ENCODE measurements at regions not wholly inside any gene's neighbourhood (a gene's known extent, or its start where the extent isn't known, plus 50 kb on each side); places are given as distances from the start of the nearest gene placed in this dataset.

- no peak for DNase-seq
- Histone ChIP-seq H3K9me3 (replicated peaks; ENCODE audit: control insufficient read depth, low read depth, low read length) (no peaks in the 10 kb centered on the region), H3K4me1 (ENCODE audit: control insufficient read depth, insufficient read depth, low read length) (no peaks in the 10 kb centered on the region), H3K4me3 (ENCODE audit: low read length) (no peak overlapping the region), H3K27me3 (ENCODE audit: control insufficient read depth, insufficient read depth, low read length) (no peaks in the 10 kb centered on the region), H3K27ac (ENCODE audit: low read length) (no peak overlapping the region), H3K36me3 (ENCODE audit: control insufficient read depth, insufficient read depth, low read length) (no peaks in the 10 kb centered on the region)
- no CpG with 5 or more reads among the region's 4 CpGs for WGBS (ENCODE audit: insufficient coverage)
Measured at GRCh38 chr4:133776961-133777360, 424.6 kb downstream of the PABPC4L start.

- no peak overlapping the region for H3K27ac ChIP-seq (ENCODE audit: low read length)
- H3K27me3 ChIP-seq (ENCODE audit: control insufficient read depth, insufficient read depth, low read length), result no peaks in the 10 kb centered on the region
- WGBS (ENCODE audit: insufficient coverage), result no CpG with 5 or more reads among the region's 2 CpGs
- no peaks in the 10 kb centered on the region for H3K4me1 ChIP-seq (ENCODE audit: control insufficient read depth, insufficient read depth, low read length)
- peaks cover 2% of the 10 kb centered on the region for H3K9me3 ChIP-seq (replicated peaks; ENCODE audit: control insufficient read depth, low read depth, low read length)
- DNase-seq, result no peak
- no peak overlapping the region for H3K4me3 ChIP-seq (ENCODE audit: low read length)
- H3K36me3 ChIP-seq (ENCODE audit: control insufficient read depth, insufficient read depth, low read length), result no peaks in the 10 kb centered on the region
Measured at GRCh38 chr4:133776503-133776902, 425.1 kb downstream of the PABPC4L start.

GRCh38 chr4:133775881-133776280, 425.7 kb downstream of the PABPC4L start:
- Histone ChIP-seq H3K36me3 (ENCODE audit: control insufficient read depth, insufficient read depth, low read length) (no peaks in the 10 kb centered on the region), H3K27me3 (ENCODE audit: control insufficient read depth, insufficient read depth, low read length) (no peaks in the 10 kb centered on the region), H3K4me1 (ENCODE audit: control insufficient read depth, insufficient read depth, low read length) (no peaks in the 10 kb centered on the region), H3K27ac (ENCODE audit: low read length) (no peak overlapping the region), H3K9me3 (replicated peaks; ENCODE audit: control insufficient read depth, low read depth, low read length) (peaks cover 2% of the 10 kb centered on the region), H3K4me3 (ENCODE audit: low read length) (no peak overlapping the region)
- no peak for DNase-seq

GRCh38 chr4:133775469-133775868, 426.1 kb downstream of the PABPC4L start:
- Histone ChIP-seq H3K4me1 (ENCODE audit: control insufficient read depth, insufficient read depth, low read length) (no peaks in the 10 kb centered on the region), H3K27ac (ENCODE audit: low read length) (no peak overlapping the region), H3K36me3 (ENCODE audit: control insufficient read depth, insufficient read depth, low read length) (no peaks in the 10 kb centered on the region), H3K27me3 (ENCODE audit: control insufficient read depth, insufficient read depth, low read length) (no peaks in the 10 kb centered on the region), H3K9me3 (replicated peaks; ENCODE audit: control insufficient read depth, low read depth, low read length) (peaks cover 2% of the 10 kb centered on the region), H3K4me3 (ENCODE audit: low read length) (no peak overlapping the region)
- no peak for DNase-seq
- no CpG with 5 or more reads among the region's 1 CpG for WGBS (ENCODE audit: insufficient coverage)

- no peak for DNase-seq
- Histone ChIP-seq H3K36me3 (ENCODE audit: control insufficient read depth, insufficient read depth, low read length) (no peaks in the 10 kb centered on the region), H3K27me3 (ENCODE audit: control insufficient read depth, insufficient read depth, low read length) (no peaks in the 10 kb centered on the region), H3K9me3 (replicated peaks; ENCODE audit: control insufficient read depth, low read depth, low read length) (no peaks in the 10 kb centered on the region), H3K4me3 (ENCODE audit: low read length) (no peak overlapping the region), H3K4me1 (ENCODE audit: control insufficient read depth, insufficient read depth, low read length) (no peaks in the 10 kb centered on the region), H3K27ac (ENCODE audit: low read length) (no peak overlapping the region)
- 84% methylated on average over 5 of the region's 7 CpGs for WGBS (ENCODE audit: insufficient coverage)
Measured at GRCh38 chr4:133759428-133759827, 442.2 kb downstream of the PABPC4L start.

GRCh38 chr4:133741766-133742165, 459.8 kb downstream of the PABPC4L start:
- no peak for DNase-seq
- WGBS (ENCODE audit: insufficient coverage), result no CpG with 5 or more reads among the region's 3 CpGs
- no peaks in the 10 kb centered on the region for H3K9me3 ChIP-seq (replicated peaks; ENCODE audit: control insufficient read depth, low read depth, low read length)
- H3K27ac ChIP-seq (ENCODE audit: low read length), result no peak overlapping the region
- H3K4me1 ChIP-seq (ENCODE audit: control insufficient read depth, insufficient read depth, low read length), result no peaks in the 10 kb centered on the region
- H3K4me3 ChIP-seq (ENCODE audit: low read length), result no peak overlapping the region
- no peaks in the 10 kb centered on the region for H3K36me3 ChIP-seq (ENCODE audit: control insufficient read depth, insufficient read depth, low read length)
- H3K27me3 ChIP-seq (ENCODE audit: control insufficient read depth, insufficient read depth, low read length), result no peaks in the 10 kb centered on the region

- DNase-seq, result no peak
- Histone ChIP-seq H3K27ac (ENCODE audit: low read length) (no peak overlapping the region), H3K4me3 (ENCODE audit: low read length) (no peak overlapping the region), H3K36me3 (ENCODE audit: control insufficient read depth, insufficient read depth, low read length) (no peaks in the 10 kb centered on the region), H3K9me3 (replicated peaks; ENCODE audit: control insufficient read depth, low read depth, low read length) (no peaks in the 10 kb centered on the region), H3K27me3 (ENCODE audit: control insufficient read depth, insufficient read depth, low read length) (no peaks in the 10 kb centered on the region), H3K4me1 (ENCODE audit: control insufficient read depth, insufficient read depth, low read length) (no peaks in the 10 kb centered on the region)
- no CpG with 5 or more reads among the region's 2 CpGs for WGBS (ENCODE audit: insufficient coverage)
Measured at GRCh38 chr4:133720001-133720400, 481.6 kb downstream of the PABPC4L start.

GRCh38 chr4:133719098-133719497, 482.5 kb downstream of the PABPC4L start:
- Histone ChIP-seq H3K4me3 (ENCODE audit: low read length) (no peak overlapping the region), H3K27me3 (ENCODE audit: control insufficient read depth, insufficient read depth, low read length) (no peaks in the 10 kb centered on the region), H3K4me1 (ENCODE audit: control insufficient read depth, insufficient read depth, low read length) (no peaks in the 10 kb centered on the region), H3K27ac (ENCODE audit: low read length) (no peak overlapping the region), H3K9me3 (replicated peaks; ENCODE audit: control insufficient read depth, low read depth, low read length) (no peaks in the 10 kb centered on the region), H3K36me3 (ENCODE audit: control insufficient read depth, insufficient read depth, low read length) (no peaks in the 10 kb centered on the region)
- no peak for DNase-seq

- Histone ChIP-seq H3K27me3 (ENCODE audit: control insufficient read depth, insufficient read depth, low read length) (no peaks in the 10 kb centered on the region), H3K36me3 (ENCODE audit: control insufficient read depth, insufficient read depth, low read length) (no peaks in the 10 kb centered on the region), H3K27ac (ENCODE audit: low read length) (no peak overlapping the region), H3K4me3 (ENCODE audit: low read length) (no peak overlapping the region), H3K9me3 (replicated peaks; ENCODE audit: control insufficient read depth, low read depth, low read length) (no peaks in the 10 kb centered on the region), H3K4me1 (ENCODE audit: control insufficient read depth, insufficient read depth, low read length) (no peaks in the 10 kb centered on the region)
- DNase-seq, result no peak
Measured at GRCh38 chr4:133714211-133714610, 487.4 kb downstream of the PABPC4L start.

- H3K4me1 ChIP-seq (ENCODE audit: control insufficient read depth, insufficient read depth, low read length), result no peaks in the 10 kb centered on the region
- no peaks in the 10 kb centered on the region for H3K27me3 ChIP-seq (ENCODE audit: control insufficient read depth, insufficient read depth, low read length)
- no peaks in the 10 kb centered on the region for H3K36me3 ChIP-seq (ENCODE audit: control insufficient read depth, insufficient read depth, low read length)
- no peak overlapping the region for H3K27ac ChIP-seq (ENCODE audit: low read length)
- no peak overlapping the region for H3K4me3 ChIP-seq (ENCODE audit: low read length)
- WGBS (ENCODE audit: insufficient coverage), result 40% methylated on average over 2 of the region's 3 CpGs
- DNase-seq, result no peak
- H3K9me3 ChIP-seq (replicated peaks; ENCODE audit: control insufficient read depth, low read depth, low read length), result no peaks in the 10 kb centered on the region
Measured at GRCh38 chr4:133713340-133713739, 488.2 kb downstream of the PABPC4L start.

- 82% methylated on average over 4 of the region's 6 CpGs for WGBS (ENCODE audit: insufficient coverage)
- Histone ChIP-seq H3K4me1 (ENCODE audit: control insufficient read depth, insufficient read depth, low read length) (no peaks in the 10 kb centered on the region), H3K9me3 (replicated peaks; ENCODE audit: control insufficient read depth, low read depth, low read length) (no peaks in the 10 kb centered on the region), H3K27me3 (ENCODE audit: control insufficient read depth, insufficient read depth, low read length) (no peaks in the 10 kb centered on the region), H3K27ac (ENCODE audit: low read length) (no peak overlapping the region), H3K4me3 (ENCODE audit: low read length) (no peak overlapping the region), H3K36me3 (ENCODE audit: control insufficient read depth, insufficient read depth, low read length) (no peaks in the 10 kb centered on the region)
- DNase-seq, result no peak
Measured at GRCh38 chr4:133711817-133712216, 489.8 kb downstream of the PABPC4L start.
